ENCODE measurements at regions not wholly inside any gene's neighbourhood (a gene's known extent, or its start where the extent isn't known, plus 50 kb on each side); places are given as distances from the start of the nearest gene placed in this dataset.

DNA sequence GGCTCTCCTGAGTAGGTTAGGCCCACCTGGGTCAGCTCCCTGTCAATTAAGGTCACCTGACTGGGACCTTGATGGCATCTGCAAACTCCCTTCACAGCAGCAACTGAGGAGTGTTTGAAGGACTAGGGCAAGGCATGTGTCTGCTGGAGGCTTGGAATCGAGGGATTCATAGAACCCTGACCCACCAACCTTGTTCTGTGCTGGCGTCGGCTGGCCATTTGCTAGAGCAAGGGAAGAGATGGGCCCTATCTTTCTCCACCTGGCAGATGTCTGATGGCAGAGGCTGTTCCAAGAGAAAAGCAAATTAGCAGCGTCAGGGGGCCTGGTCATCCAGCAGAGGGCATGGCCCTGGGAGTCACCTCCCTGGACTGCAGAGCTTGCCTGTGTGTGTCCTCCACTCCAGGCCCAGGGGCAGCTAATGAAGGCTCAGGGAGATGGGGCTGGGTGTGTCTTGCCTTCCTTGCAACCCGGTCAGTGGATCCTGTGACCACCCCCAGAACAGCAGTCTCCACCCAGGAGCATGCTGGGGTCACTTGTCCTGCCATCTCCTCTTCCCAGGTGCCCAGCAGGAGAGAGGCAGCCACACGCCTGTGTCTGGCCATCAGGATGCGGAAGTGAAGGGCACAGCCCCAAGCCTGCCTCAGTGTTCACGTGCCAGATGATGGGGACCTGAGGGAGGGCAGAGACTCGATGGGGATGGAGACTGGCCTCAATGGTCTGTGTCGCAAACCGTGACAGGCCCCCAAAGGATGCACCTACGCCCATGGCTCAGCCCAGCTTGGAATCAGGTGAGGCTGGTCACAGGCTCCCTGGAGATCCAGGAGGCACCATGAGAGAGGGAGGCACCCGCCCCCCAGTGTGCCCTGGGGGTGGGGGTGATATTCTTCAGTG is 53.9 kb downstream of the BARX1 start:
- no peak for DNase-seq (ENCODE audit: low read depth in 2 of 2)

DNA sequence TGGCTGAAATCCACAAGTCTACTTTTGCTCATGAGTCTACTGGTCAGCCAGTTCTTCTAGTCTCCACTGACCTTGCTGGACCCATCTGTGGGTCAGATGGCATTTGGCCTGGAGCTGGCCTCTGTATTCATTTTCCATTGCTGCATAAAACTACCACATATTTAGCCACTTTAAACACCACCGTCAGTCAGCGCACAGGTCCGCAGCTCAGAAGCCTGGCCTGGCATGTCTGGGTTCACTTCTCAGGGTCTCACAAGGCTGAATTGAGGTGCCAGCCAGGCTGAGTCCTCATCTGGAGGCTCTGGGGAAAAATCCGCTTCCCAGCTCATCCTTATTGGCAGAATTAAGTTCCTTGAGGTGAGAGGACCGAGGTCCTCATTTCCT is 54.7 kb downstream of the BARX1 start:
- DNase-seq (ENCODE audit: low read depth in 2 of 2), result no peak

DNA sequence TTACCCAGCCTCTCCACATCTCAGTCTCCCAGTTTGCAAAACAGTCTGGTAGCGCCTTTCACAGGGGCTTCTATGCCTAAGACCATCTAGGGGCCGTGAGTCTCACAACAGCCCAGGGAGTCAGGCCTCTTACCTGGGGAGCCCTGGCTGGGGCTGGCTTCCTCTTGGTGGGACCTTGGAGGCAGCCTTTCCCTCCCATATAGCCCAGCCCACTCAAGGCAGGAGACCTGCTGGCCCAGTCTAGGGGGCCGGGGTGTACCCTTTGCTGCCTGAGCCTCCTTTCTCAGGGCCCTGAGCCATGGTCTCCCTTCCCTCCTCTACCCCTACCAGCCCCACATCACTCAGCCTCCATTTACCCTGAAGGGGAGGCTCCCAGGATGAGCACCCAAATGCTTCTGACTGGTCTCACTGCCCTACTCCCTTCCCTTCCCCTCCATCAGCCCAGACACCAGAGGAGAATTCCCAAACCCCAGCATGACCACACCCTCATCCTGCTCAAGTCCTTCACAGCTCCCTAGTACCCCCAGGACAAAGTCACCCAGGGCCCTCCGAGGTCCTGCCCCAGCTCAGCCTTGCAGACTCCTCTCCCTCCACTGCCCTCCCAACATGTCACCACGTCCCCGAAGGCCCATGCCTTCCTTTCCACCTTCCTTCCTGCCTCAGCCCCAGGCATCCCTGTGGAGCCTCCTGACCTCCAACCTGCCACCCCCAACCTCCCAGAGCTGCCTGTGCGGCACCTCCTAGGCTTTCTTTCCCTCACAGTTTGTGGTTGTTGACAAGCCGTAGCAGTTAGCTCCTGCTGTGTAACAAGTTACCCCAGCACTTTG is 55.3 kb downstream of the BARX1 start:
- DNase-seq (ENCODE audit: low read depth in 2 of 2), result no peak

DNA sequence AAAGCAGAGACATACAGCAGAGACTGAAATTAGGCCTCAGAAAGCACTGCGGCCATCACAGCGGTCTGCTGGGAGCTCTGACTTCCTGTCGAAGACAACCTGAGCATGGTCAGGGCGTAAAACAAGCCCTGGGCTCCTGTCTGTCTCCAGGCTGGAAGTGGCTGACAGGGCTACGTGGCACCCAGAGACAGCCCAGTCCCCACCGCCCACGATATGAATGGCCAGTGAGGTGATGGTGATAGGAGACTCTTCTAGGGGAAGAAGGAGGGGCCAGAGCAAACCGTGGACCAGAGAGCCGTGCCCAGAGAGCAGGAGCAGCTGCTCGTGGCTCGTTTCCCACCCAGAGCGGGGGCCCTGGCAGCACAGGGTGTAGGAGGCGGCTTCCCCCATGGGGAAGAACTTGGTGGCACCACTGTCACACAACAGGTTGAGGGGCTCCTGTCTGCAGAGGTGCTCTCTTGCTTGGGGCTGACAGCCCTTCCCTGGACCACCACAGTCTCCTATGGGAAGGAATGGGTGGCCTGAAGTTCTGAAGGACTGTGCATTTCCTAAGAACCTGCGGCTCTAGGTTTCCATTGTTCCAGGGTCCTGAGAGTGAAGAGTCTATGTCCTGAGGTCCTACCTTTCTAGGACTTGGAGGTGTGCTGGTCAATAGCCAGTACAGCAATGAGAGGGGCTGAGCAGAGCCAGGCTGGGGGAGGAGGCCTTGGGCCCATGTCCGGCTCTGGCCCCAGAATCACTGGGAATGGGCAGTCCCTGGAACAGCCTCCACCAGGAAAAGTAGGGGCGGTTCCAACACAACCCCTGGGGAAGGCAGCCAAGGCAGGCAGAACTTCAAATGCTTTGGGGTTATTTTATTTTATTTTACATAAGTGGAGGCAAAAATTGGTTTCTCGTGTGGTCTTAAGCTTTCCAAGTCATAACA is 56.4 kb downstream of the BARX1 start:
- no peak for DNase-seq (ENCODE audit: low read depth in 2 of 2)

DNA sequence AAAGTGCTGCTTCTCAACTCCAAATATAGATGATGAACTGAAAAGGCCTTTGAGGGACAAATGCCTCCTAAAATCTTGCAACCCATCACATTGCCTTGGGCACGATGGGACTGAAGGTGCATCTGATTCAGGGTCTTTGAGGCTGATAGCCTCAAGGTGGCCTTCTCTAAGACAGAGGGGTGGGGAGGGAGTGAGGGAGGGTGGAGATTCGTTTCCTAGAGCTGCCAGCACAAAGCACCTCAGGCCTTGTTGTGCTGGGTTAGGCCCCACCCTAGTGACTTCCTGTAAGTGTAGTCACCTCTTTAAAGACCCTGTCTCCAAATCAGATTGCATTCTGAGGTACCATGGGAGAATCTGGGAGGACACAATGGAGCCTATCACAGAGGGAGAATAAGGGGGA is 57.1 kb downstream of the BARX1 start:
- no peak for DNase-seq (ENCODE audit: low read depth in 2 of 2)

DNA sequence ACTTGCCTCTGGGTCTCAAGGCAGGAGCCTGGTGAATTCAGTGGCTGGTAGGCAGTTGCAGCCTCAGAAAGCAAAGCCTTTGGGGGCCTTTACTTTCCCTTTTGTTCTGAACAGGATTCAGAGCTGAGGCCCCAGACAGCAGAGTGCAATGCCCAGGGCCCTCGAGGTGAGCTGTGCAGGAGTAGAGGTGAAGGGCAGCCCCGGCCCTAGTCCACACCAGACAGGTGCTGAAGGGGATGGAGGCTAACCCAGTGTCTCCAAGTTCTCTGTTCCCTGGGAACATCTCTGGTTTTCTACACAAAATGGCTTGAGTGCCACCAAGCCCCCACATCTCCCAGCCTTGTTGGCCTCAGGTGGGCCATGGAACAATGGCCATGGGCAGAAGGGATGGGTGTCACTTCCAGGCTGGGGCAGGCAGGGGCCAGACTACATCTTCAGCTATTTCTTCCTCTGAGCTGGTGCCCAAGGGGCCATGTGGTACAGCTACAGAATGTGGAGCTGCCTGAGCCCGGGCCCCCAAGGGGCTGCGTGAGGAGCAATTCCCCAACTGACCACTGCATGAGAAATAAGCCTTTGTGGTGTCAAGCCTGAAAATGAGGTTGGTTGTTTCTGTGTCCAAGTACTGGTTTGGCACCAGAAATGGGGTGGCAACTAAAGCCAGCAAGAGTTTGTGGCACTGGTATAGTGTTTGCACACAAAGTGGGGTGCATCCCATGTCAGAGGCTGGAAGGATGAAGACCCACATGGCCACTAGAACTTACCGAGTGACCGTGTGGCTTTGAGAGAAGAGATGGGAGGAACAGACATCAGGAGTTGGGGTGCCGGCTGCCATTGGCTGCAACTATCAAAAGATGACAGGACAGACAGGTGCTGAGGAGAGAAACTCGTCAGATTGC is 57.8 kb downstream of the BARX1 start:
- no peak for DNase-seq (ENCODE audit: low read depth in 2 of 2)

DNA sequence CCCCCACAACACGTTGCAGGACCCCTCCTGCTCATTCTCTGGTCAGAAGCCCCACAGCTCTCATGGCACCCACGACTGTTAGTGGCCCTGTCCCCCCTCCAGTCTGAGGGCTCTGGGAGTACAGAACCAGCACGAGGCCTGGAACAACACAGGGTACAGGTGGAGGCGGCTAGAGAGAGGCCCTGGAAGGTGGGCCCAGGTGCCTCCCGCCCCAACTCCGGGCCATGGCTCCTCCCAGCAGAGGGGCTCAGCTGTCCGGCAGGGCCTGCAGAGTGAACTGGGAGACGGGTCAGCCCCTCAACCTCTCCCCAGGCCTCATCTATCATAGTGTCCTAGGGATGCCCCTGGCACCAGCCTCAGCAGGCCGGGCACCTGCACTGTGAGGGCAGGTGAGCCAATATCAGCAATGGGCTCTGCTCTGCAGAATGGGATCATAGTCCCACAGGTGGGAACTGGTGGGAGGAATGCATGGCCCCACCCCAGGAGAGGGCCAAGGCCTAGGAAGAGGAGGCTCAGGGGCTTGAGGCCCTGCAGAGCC is 58.6 kb downstream of the BARX1 start:
- DNase-seq (ENCODE audit: low read depth in 2 of 2), result no peak

DNA sequence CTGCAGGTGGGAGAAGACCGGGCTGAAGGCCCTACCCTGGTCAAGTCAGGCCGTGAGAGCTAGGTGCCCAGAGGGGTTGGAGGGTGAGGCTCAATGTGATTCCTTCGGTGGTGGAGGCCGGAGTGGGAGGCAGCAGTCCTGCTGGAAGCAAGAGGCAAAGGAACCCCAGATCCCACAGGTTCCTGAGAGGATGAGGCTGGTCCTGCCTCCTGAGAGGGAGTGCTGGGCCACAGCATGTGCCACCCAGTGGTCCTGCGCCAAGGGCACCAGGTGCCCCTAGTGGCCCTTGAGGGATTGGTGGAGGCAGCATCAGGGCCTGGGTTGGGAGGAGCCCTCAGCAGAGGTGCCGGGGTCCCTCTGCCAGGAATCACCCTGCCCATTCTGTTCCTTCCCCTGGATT is 59.1 kb downstream of the BARX1 start:
- no peak for DNase-seq (ENCODE audit: low read depth in 2 of 2)

DNA sequence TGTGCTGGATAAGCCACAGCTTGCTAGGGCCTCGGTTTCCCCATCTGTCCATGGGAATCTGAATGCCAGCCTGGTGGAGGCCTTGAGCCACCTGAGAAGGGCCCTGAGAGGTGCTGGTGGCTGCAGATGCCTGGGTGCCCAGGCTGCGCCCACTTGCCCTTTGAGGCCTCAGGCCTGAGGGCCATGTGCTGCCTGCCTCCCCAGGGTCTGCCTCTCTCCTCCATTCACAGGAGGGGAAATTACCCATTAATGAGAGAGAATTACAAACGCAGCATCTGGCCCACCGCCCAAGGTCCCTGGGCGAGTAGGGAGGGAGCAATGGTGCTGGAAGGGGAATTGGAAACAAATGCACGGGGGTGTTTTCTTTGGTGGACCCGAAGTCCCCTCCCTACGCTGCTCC is 59.6 kb downstream of the BARX1 start:
- DNase-seq (ENCODE audit: low read depth in 2 of 2), result no peak

DNA sequence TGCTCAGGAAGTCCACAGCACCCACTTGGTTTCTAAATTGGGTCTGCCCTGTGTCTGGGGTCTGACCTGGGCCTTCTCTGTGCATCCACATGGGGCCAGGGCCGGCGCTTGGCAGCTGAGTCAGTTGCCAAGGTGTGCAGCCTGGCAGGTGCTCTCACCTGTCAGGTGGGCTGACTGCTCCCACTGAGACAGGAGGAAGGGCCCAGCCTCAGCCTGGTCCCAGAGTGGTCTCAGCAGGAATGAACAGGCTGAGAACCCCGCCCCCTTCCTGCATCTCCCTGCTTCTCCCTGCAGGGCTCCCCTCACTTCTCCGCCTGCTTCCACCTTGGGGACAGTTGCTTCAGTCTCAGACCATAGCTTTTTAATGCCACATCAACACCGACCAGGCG is 60.5 kb downstream of the BARX1 start:
- DNase-seq (ENCODE audit: low read depth in 2 of 2), result no peak

DNA sequence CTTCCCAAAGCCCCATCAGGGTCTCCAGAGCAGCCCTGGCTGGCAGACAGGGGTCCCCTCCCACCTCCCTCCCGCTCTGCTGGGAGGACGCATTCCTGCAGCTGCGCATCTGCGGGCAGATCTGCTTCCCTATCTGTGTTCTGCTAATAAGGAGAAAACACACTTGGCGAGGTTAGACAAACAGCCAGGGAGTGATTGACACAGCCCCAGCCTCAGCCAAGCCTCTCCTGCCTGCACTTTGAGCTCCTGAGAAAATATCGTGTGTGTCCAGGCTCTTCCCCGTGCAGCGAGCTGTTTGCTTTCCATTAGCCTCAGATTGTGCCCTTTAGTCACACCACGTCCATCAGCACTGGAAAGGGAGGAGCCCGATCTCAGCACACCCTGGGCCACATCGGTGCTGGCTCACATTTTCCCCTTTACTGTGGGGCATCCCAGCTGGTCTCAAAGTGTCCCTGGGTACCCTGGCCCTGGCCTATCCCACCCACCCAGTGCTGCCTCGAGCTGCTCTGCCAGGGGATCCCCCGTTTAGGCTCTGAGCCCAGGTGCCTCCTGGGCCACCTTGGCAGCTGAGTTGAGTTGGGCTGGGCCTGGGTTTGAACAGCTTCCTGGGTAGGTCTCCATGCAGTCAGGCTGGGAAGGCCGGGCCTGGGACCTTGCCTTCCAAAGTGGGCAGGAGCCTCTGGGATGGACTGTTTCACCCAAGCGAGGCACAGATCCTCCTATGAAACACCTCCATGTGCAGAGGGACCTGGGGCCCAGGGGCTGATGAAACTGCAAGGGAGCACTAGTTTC is 61.1 kb downstream of the BARX1 start:
- DNase-seq (ENCODE audit: low read depth in 2 of 2), result no peak

DNA sequence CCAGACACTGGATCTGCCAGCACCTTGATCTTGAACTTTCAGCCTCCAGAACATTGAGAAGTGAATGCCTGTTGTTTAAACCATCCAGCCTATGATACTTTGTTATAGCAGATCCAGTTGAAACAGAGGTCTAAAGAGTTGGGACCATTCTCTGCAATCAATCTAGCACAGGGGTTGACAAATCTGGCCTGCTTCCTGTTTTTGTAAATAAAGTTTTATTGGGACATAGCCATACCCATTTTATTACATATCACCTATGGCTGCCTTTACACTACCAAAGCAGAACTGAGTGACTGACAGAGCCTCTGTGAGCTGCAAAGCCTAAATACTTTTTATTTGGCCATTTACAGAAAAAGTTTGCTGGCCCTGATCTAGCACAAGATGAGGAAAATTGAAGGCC is 62.0 kb downstream of the BARX1 start:
- DNase-seq (ENCODE audit: low read depth in 2 of 2), result no peak

DNA sequence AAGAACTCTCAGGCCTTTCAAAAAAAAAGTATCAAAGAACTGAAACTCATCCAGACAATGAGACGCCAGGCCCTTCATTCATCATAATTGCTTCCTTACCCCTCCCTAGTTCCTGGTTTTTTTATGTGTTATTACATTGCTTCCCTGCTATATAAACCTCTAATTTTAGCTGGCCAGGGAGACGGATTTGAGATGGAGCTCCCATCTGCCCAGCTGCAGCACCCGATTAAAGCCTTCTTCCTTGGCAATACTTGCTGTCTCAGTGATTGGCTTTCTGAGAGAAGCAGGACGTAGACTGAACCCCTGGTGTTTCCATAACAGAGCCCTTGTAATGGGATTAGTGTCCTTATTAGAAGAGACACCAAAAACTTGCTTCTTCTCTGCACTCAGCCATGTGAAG is 62.4 kb downstream of the BARX1 start:
- no peak for DNase-seq (ENCODE audit: low read depth in 2 of 2)

DNA sequence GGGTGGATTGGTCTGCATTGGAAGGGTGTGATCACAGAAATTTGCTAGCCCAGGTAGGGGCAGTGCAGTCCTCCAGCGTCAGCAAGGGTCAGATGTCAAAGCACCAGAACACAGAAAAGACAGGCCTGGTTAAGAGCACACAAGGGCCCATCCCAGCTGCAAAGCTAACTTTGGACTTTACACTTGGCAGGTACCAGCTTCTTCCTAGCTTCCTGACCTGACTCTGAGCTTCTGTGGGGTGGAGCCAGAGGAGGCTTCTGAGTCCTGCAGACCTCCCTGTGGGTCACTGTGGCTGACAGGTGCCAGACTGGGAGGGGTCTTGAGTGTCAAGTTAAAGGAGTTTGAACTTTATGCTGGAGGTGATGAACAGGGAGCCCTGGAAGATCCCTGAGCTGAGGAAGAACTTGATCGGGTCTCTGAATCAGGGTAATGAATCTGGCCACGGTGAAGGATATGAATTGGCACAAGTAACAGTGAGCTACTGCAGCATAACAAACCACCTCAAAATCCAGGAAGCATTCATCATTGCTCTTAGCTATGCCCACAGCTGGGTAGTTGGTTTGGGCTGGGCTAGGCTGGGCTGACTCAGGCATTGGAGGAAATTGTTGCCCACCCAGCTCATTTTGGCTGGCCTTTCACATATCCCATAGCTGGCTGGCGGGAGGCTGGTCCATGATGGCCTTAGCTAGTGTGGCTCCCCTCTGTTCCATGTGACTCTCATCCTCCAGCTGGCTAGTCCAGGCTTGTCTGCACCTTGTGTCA is 63.4 kb downstream of the BARX1 start:
- no peak for DNase-seq (ENCODE audit: low read depth in 2 of 2)

DNA sequence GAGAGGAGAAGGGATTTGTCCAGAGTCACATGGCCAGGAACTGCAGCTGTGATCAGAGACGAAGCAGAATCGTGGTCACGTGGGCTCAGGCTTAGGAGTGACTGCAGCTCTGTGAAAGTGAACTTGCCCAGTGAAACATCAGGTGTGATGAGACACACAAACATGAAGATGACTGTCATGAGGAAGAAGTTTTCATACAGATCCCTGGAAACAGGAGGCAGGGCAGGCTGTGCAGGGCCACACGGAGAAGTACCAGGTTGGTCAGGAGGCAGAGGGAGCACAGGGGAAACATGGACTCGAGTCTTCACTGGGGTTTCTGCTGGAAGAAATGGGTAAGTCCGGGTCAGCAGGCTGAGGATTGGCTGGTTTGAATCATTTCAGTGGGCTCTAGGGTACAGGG is 64.1 kb downstream of the BARX1 start:
- no peak for DNase-seq (ENCODE audit: low read depth in 2 of 2)

DNA sequence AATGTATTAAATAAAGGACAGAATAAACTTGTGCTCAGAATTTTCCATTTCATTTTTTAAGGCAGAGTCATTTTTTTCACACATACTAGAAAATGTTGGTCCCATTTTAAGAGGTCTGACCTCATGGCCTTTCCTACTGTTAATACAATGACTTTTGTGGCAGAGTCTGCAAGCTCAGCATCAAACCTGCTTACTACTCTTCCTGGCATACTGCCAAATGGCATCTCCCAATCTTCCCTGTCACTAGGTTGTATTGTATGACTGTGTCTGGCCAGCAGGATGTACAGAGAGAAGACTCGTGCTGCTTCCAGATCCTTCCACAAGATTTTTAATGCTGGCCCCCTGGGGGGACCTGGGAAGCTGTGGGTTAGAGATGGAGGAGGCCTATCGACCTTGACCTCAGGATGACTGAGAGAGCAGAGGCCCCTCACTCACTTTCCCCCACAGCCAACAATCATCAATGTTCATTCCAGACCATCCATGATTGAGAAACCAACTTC is 64.7 kb downstream of the BARX1 start:
- DNase-seq (ENCODE audit: low read depth in 2 of 2), result no peak

DNA sequence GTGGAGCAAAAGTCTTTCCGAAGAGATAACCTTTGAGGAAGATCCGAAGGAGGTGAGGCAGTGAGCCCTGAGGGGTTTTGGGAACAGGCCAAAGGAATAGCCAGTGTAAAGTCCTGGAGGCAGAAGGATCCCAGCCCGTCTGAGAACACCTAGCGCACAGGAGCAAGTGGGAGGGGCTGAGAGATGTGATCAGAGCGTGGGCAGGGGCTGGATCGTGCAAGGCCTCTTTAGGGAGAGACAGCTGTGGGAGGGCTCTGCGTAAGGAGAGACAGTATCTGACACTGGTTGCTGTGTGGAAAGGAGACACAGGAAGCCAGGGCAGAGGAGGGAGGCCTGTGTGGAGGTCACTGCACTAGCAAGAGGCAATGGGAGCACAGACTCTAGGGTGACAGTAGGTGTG is 68.2 kb downstream of the BARX1 start:
- no peak for DNase-seq (ENCODE audit: low read depth in 2 of 2)

DNA sequence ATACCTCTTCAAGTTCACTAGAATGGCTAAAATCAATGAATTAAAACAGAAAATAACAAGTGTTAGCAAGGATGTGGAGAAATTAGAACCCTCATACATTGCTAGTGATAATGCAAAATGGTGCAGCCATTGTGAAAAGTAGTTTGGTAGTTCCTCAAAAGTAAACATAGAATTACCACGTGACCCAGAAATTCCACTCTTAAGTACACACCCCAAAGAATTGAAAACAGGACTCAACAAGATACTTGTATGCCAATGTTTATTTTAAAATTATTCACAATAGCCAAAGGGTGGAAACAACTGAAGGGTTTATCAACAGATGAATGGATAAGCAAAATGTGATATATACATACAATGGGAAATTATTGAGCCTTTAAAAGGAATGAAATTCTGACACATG is 70.3 kb downstream of the BARX1 start:
- no peak for DNase-seq (ENCODE audit: low read depth in 2 of 2)
